ENCODE measurements at regions not wholly inside any gene's neighbourhood (a gene's known extent, or its start where the extent isn't known, plus 50 kb on each side); places are given as distances from the start of the nearest gene placed in this dataset.

- H3K27me3 ChIP-seq (ENCODE audit: insufficient read depth, low read length), result no peaks in the 10 kb centered on the region
- no peak overlapping the region for H3K27ac ChIP-seq (ENCODE audit: low read depth, low read length)
- H3K9me2 ChIP-seq (ENCODE audit: insufficient read depth), result no peaks in the 10 kb centered on the region
- TF ChIP-seq REST (IDR thresholded peaks at IDR 0.05; ENCODE audit: low read depth) (no peak), POLR2A (IDR thresholded peaks at IDR 0.05; ENCODE audit: borderline replicate concordance, extremely low read depth, insufficient read depth, insufficient read length) (no peak), RAD21 (IDR thresholded peaks at IDR 0.05; ENCODE audit: low read depth) (no peak), EZH2 (IDR thresholded peaks at IDR 0.05) (no peak), ATF3 (IDR thresholded peaks at IDR 0.05) (no peak), POLR2AphosphoS5 (IDR thresholded peaks at IDR 0.05; ENCODE audit: low read depth, low read length) (no peak), JUND (IDR thresholded peaks at IDR 0.05) (no peak), ZNF274 (IDR thresholded peaks at IDR 0.05; ENCODE audit: low read depth, low read length) (no peak), YY1 (IDR thresholded peaks at IDR 0.05; ENCODE audit: extremely low read depth, insufficient replicate concordance, low read depth, low read length) (no peak), ZBTB33 (IDR thresholded peaks at IDR 0.05; ENCODE audit: extremely low read depth, insufficient replicate concordance, low read length) (no peak), FOSL1 (IDR thresholded peaks at IDR 0.05; ENCODE audit: low read depth) (no peak), SIN3A (IDR thresholded peaks at IDR 0.05; ENCODE audit: low read depth) (no peak), CEBPB (IDR thresholded peaks at IDR 0.05; ENCODE audit: low read depth) (no peak), TCF7L2 (IDR thresholded peaks at IDR 0.05; ENCODE audit: borderline replicate concordance, extremely low read depth, insufficient read depth, insufficient read length) (no peak)
- ATAC-seq (no peak), DNase-seq (ENCODE audit: low read depth, low spot score) (no peak)
- H3K4me3 ChIP-seq (replicated peaks in 1 of 2; ENCODE audit: low read depth in 1 of 2, low read length in 2 of 2), result no peak overlapping the region
- no TSS peak for BruUV-seq (replicated peaks)
- H3K4me2 ChIP-seq (ENCODE audit: low read length), result no peak overlapping the region
- ChIA-PET CTCF (no interaction called here), POLR2A (no interaction called here), RAD21 (ENCODE audit: low non-redundant PET in 1 of 2, low total read pairs in 2 of 2, uncharacterized antibody in 2 of 2, unreplicated experiment in 2 of 2) (no interaction called here)
- no peaks in the 10 kb centered on the region for H4K20me1 ChIP-seq (ENCODE audit: insufficient read depth)
- H3K4me1 ChIP-seq (ENCODE audit: control insufficient read depth in 1 of 2, insufficient read depth in 2 of 2, low read length in 2 of 2), result no peaks in the 10 kb centered on the region
- no peak overlapping the region for H2AFZ ChIP-seq (ENCODE audit: low read depth, low read length, poor library complexity, severe bottlenecking)
- H3K36me3 ChIP-seq (ENCODE audit: control insufficient read depth in 1 of 2, insufficient read depth in 2 of 2, low read length in 2 of 2), result no peaks in the 10 kb centered on the region
- intact Hi-C loops (cut with micrococcal nuclease), result no loop called here
- no peak overlapping the region for H3K9ac ChIP-seq (ENCODE audit: low read length)
- no peaks in the 10 kb centered on the region for H3K79me2 ChIP-seq (ENCODE audit: insufficient read depth, low read length)
- H3K9me3 ChIP-seq (ENCODE audit: control insufficient read depth in 1 of 2, insufficient read depth in 1 of 2, low read depth in 1 of 2, low read length in 2 of 2), result no peaks in the 10 kb centered on the region
These were observed 160.9 kb upstream of the FZD8 start for GRCh38 chr10:35803046-35803445.
